Body of pancreas (tissue), 4 donors: ENCODE measurements at regions not wholly inside any gene's neighbourhood (a gene's known extent, or its start where the extent isn't known, plus 50 kb on each side); places are given as distances from the start of the nearest gene placed in this dataset.

Source experiments
- ATAC-seq: fragments of 150-250 bp; one replicate; pipeline ENCODE4 v1.9.1; 2016
- DNase-seq, 4 donors: peaks; one replicate each; pipeline ENCODE4 v3.0.0-alpha.2; 2019
- H3K27ac ChIP-seq, 4 donors: fragments of 200-600 bp; sonication (generic); 1 replicate in 3 of 4; 2 replicates in 1 of 4; pipeline versions ENCODE4 v1.5.1 to v1.6.1; 2016 to 2019; ENCODE audit warnings: mild to moderate bottlenecking in 1 of 4, mixed read lengths in 1 of 4, moderate library complexity in 1 of 4
- H3K27me3 ChIP-seq, 2 donors: fragments of 200-600 bp; sonication (generic); one replicate each; pipeline ENCODE4 v1.6.0; 2016; ENCODE audit warnings: mild to moderate bottlenecking in 1 of 2
- H3K36me3 ChIP-seq, 2 donors: fragments of 200-600 bp; sonication (generic); replicated peaks in 1 of 2; 2 replicates each; pipeline ENCODE4 v1.5.1; 2016; ENCODE audit warnings: low read depth in 2 of 2; ENCODE audit not compliant: insufficient read depth in 1 of 2
- H3K4me1 ChIP-seq: fragments of 200-600 bp; sonication (generic); one replicate; pipeline ENCODE4 v1.6.0; 2016
- H3K4me3 ChIP-seq, 2 donors: fragments of 200-600 bp; sonication (generic); 1 replicate in 1 of 2; 2 replicates in 1 of 2; pipeline ENCODE4 v1.5.1; 2016 to 2019
- H3K9me3 ChIP-seq, 3 donors: fragments of 200-600 bp; sonication (generic); 1 replicate in 2 of 3; 2 replicates in 1 of 3; pipeline ENCODE4 v1.5.1; 2016
- CTCF ChIP-seq, 7 experiments: fragments of 450-650 bp in 4 of 7; fragments of 200-600 bp in 3 of 7; sonication (generic) in 3 of 7; IDR thresholded peaks; one replicate each; pipeline ENCODE4 v1.5.1; 2016 to 2019; ENCODE audit warnings: antibody characterized with exemption in 7 of 7
- POLR2A ChIP-seq, 3 donors: fragments of 450-650 bp; IDR thresholded peaks; one replicate each; pipeline ENCODE4 v1.6.1; 2016; ENCODE audit warnings: antibody characterized with exemption in 3 of 3, mild to moderate bottlenecking in 2 of 3
- WGBS, 2 donors: methylation state at CpG; one replicate each; pipeline ENCODE4 v1.1.5; 2017; 5-methylcytosine and 5-hydroxymethylcytosine counted together
- intact Hi-C: fragments of 100-400 bp; cut with DNase I; formaldehyde crosslinking; loops from one replicate; pipeline ENCODE4 v1.15.1; 2023

GRCh38 chr14:95466506-95466905 is 49.9 kb downstream of the SYNE3 start:
- WGBS, 2 donors = 44 to 80% methylated on average over 1 to 4 of the region's 4 CpGs
- ATAC-seq (no peak), DNase-seq (no peak)
- intact Hi-C loops = no loop called here
- Histone ChIP-seq H3K4me1 (no peaks in the 10 kb centered on the region), H3K27ac (no peak overlapping the region), H3K36me3 (no peaks in the 10 kb centered on the region), H3K4me3 (no peak overlapping the region), H3K27me3 (no peaks in the 10 kb centered on the region), H3K9me3 (no peaks in the 10 kb centered on the region)
- TF ChIP-seq CTCF (IDR thresholded peaks at IDR 0.05) (no peak), POLR2A (IDR thresholded peaks at IDR 0.05) (no peak)

GRCh38 chr14:95465936-95466335 is 50.5 kb downstream of the SYNE3 start:
- intact Hi-C loops = no loop called here
- Histone ChIP-seq H3K27me3 (no peaks in the 10 kb centered on the region), H3K4me3 (no peak overlapping the region), H3K9me3 (no peaks in the 10 kb centered on the region), H3K36me3 (no peaks in the 10 kb centered on the region), H3K27ac (no peak overlapping the region), H3K4me1 (peaks cover 4% of the 10 kb centered on the region)
- WGBS, 2 donors = 80 to 91% methylated on average over 12 to 13 of the region's 15 CpGs
- TF ChIP-seq CTCF (IDR thresholded peaks at IDR 0.05) (no peak), POLR2A (IDR thresholded peaks at IDR 0.05) (no peak)
- ATAC-seq = no peak
- DNase-seq = no peak

GRCh38 chr14:95465358-95465757 is 51.1 kb downstream of the SYNE3 start:
- Histone ChIP-seq H3K4me3 (no peak overlapping the region), H3K27me3 (no peaks in the 10 kb centered on the region), H3K9me3 (no peaks in the 10 kb centered on the region), H3K27ac (no peak overlapping the region), H3K4me1 (peaks cover 5% of the 10 kb centered on the region), H3K36me3 (no peaks in the 10 kb centered on the region)
- intact Hi-C loops = no loop called here
- DNase-seq = no peak
- no peak for ATAC-seq
- TF ChIP-seq POLR2A (IDR thresholded peaks at IDR 0.05) = no peak
- no peak for TF ChIP-seq CTCF (IDR thresholded peaks at IDR 0.05)
- 68 to 77% methylated on average over 2 to 3 of the region's 3 CpGs for WGBS, 2 donors

- H3K4me1 ChIP-seq = peaks cover 5% of the 10 kb centered on the region
- ATAC-seq = no peak
- intact Hi-C loops = no loop called here
Measured at GRCh38 chr14:95464514-95464913, 51.9 kb downstream of the SYNE3 start.

More at GRCh38 chr14:95464514-95464913, 51.9 kb downstream of the SYNE3 start:
- TF ChIP-seq POLR2A (IDR thresholded peaks at IDR 0.05) (no peak), CTCF (IDR thresholded peaks at IDR 0.05) (no peak)
- WGBS, 2 donors = 73 to 81% methylated on average over 4 of the region's 4 CpGs
- Histone ChIP-seq H3K4me3 (no peak overlapping the region), H3K27ac (no peak overlapping the region), H3K36me3 (no peaks in the 10 kb centered on the region), H3K27me3 (no peaks in the 10 kb centered on the region), H3K9me3 (no peaks in the 10 kb centered on the region)
- no peak for DNase-seq
